Gastrocnemius medialis (tissue), 4 donors: ENCODE measurements at regions not wholly inside any gene's neighbourhood (a gene's known extent, or its start where the extent isn't known, plus 50 kb on each side); places are given as distances from the start of the nearest gene placed in this dataset.

Source experiments
- POLR2A ChIP-seq, 2 donors: fragments of 450-650 bp; IDR thresholded peaks; one replicate each; pipeline ENCODE4 v1.6.1; 2017; ENCODE audit warnings: antibody characterized with exemption in 2 of 2, mild to moderate bottlenecking in 2 of 2, moderate library complexity in 2 of 2
- TF ChIP-seq, protein P1 (sequence below), 5 experiments: fragments of 450-650 bp in 3 of 5; fragments of 200-600 bp in 2 of 5; sonication (generic) in 2 of 5; IDR thresholded peaks in 4 of 5; conservative IDR thresholded peaks in 1 of 5; 1 replicate in 4 of 5; 2 replicates in 1 of 5; pipeline ENCODE4 v1.5.1; 2016 to 2019; ENCODE audit warnings: antibody characterized with exemption in 5 of 5, mild to moderate bottlenecking in 3 of 5, moderate library complexity in 3 of 5

DNA sequence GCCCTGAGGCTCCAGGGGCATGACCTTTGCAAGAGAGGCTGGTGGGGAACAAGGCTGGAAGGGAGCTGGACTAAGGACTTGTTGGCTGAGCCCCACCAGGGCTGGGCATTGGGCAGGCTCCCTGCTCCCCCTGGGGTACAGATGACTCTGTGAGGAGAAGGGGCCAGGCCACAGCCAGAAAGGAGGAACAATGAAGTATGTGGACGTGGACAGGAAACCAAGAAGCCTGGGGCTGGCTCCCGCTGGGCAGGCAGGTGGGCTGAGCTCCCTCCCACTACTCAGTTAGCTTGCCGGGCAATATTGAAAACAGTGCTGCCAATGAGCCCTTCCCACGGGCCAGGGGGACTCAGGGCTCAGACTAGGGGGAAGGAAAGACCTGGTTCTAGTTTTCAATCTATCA lies 66.1 kb upstream of the SPTLC1 start:
- TF ChIP-seq, protein P1, sequence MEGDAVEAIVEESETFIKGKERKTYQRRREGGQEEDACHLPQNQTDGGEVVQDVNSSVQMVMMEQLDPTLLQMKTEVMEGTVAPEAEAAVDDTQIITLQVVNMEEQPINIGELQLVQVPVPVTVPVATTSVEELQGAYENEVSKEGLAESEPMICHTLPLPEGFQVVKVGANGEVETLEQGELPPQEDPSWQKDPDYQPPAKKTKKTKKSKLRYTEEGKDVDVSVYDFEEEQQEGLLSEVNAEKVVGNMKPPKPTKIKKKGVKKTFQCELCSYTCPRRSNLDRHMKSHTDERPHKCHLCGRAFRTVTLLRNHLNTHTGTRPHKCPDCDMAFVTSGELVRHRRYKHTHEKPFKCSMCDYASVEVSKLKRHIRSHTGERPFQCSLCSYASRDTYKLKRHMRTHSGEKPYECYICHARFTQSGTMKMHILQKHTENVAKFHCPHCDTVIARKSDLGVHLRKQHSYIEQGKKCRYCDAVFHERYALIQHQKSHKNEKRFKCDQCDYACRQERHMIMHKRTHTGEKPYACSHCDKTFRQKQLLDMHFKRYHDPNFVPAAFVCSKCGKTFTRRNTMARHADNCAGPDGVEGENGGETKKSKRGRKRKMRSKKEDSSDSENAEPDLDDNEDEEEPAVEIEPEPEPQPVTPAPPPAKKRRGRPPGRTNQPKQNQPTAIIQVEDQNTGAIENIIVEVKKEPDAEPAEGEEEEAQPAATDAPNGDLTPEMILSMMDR (IDR thresholded peaks at IDR 0.05 in 4 of 5, conservative IDR thresholded peaks at IDR 0.05 in 1 of 5) = no peak
- no peak for TF ChIP-seq POLR2A (IDR thresholded peaks at IDR 0.05)
